IPS DF 19.7 (cell line): ENCODE measurements at regions not wholly inside any gene's neighbourhood (a gene's known extent, or its start where the extent isn't known, plus 50 kb on each side); places are given as distances from the start of the nearest gene placed in this dataset.

Experiments
- DNase-seq: peaks from one replicate; pipeline ENCODE4 v3.0.0-alpha.2; 2013; ENCODE audit warnings: low read depth, low spot score

GRCh38 chr16:74035816-74036215, 260.8 kb upstream of the PSMD7 start:
- DNase-seq = no peak

GRCh38 chr16:74034862-74035261, 261.8 kb upstream of the PSMD7 start:
- DNase-seq = no peak

GRCh38 chr16:74034200-74034599, 262.4 kb upstream of the PSMD7 start:
- DNase-seq = no peak

- DNase-seq = no peak
Measured at GRCh38 chr16:74033441-74033995, 263.1 kb upstream of the PSMD7 start.

GRCh38 chr16:74031551-74031950, 265.1 kb upstream of the PSMD7 start:
- DNase-seq = no peak

GRCh38 chr16:74030000-74030706, 266.5 kb upstream of the PSMD7 start:
- no peak for DNase-seq

- no peak for DNase-seq
Measured at GRCh38 chr16:74029115-74029792, 267.4 kb upstream of the PSMD7 start.

GRCh38 chr16:74026373-74027281, 270.0 kb upstream of the PSMD7 start:
- peak; percentile 57 for DNase-seq

- DNase-seq = no peak
Measured at GRCh38 chr16:74024953-74025352, 271.7 kb upstream of the PSMD7 start.

GRCh38 chr16:74020095-74020670, 276.4 kb upstream of the PSMD7 start:
- DNase-seq = no peak

GRCh38 chr16:74019612-74020011, 277.0 kb upstream of the PSMD7 start:
- peak; percentile 54 for DNase-seq

- DNase-seq = no peak
Measured at GRCh38 chr16:74015953-74016352, 280.7 kb upstream of the PSMD7 start.

- no peak for DNase-seq
Measured at GRCh38 chr16:73998707-73999106, 297.9 kb upstream of the PSMD7 start.

GRCh38 chr16:73997971-73998370, 298.6 kb upstream of the PSMD7 start:
- DNase-seq = no peak

- DNase-seq = no peak
Measured at GRCh38 chr16:73997340-73997711, 299.3 kb upstream of the PSMD7 start.

- no peak for DNase-seq
Measured at GRCh38 chr16:73996624-73997339, 299.8 kb upstream of the PSMD7 start.

GRCh38 chr16:73993878-73994277, 302.7 kb upstream of the PSMD7 start:
- no peak for DNase-seq

- DNase-seq = no peak
Measured at GRCh38 chr16:73978407-73978784, 318.2 kb upstream of the PSMD7 start.

GRCh38 chr16:73976644-73977043, 320.0 kb upstream of the PSMD7 start:
- no peak for DNase-seq

- DNase-seq = no peak
Measured at GRCh38 chr16:73973174-73973573, 323.4 kb upstream of the PSMD7 start.

- no peak for DNase-seq
Measured at GRCh38 chr16:73966851-73967250, 329.8 kb upstream of the PSMD7 start.
